Mesenchymal stem cell (in vitro differentiated cells and primary cell): ENCODE measurements at regions not wholly inside any gene's neighbourhood (a gene's known extent, or its start where the extent isn't known, plus 50 kb on each side); places are given as distances from the start of the nearest gene placed in this dataset.
A peak's percentile ranks its signal among the peaks of the same experiment; 100 is the strongest.

Experiments
- DNase-seq: peaks from one replicate; pipeline ENCODE4 v3.0.0-alpha.2; 2013
- H2AFZ ChIP-seq: one replicate; pipeline ENCODE4 v1.6.1; 2013; ENCODE audit warnings: low read depth, mild to moderate bottlenecking, control low read depth, inconsistent platforms, low read length, moderate library complexity
- H2AK5ac ChIP-seq: 2 replicates; pipeline ENCODE4 v1.6.1; 2013; ENCODE audit warnings: low read length, moderate library complexity, mild to moderate bottlenecking, inconsistent platforms; ENCODE audit not compliant: severe bottlenecking
- H2BK120ac ChIP-seq: one replicate; pipeline ENCODE4 v1.6.1; 2013; ENCODE audit warnings: low read depth, mild to moderate bottlenecking, inconsistent platforms, low read length, moderate library complexity
- H2BK12ac ChIP-seq, 2 experiments: one replicate each; pipeline ENCODE4 v1.6.1; 2013; ENCODE audit warnings: inconsistent platforms in 2 of 2, low read length in 2 of 2, mild to moderate bottlenecking in 2 of 2, moderate library complexity in 2 of 2, control low read depth in 1 of 2
- H2BK15ac ChIP-seq: one replicate; pipeline ENCODE4 v1.6.1; 2013; ENCODE audit warnings: mild to moderate bottlenecking, low read depth, inconsistent platforms; ENCODE audit not compliant: poor library complexity, severe bottlenecking
- H2BK5ac ChIP-seq: 2 replicates; pipeline ENCODE4 v1.6.1; 2013; ENCODE audit warnings: low read depth, mild to moderate bottlenecking, low read length, control low read depth, inconsistent platforms; ENCODE audit not compliant: poor library complexity, severe bottlenecking
- H3K14ac ChIP-seq, 2 experiments: one replicate each; pipeline ENCODE4 v1.6.1; 2013; ENCODE audit warnings: inconsistent platforms in 2 of 2, low read length in 2 of 2, control low read depth in 1 of 2, mild to moderate bottlenecking in 1 of 2, moderate library complexity in 1 of 2
- H3K18ac ChIP-seq, 2 experiments: one replicate each; pipeline ENCODE4 v1.6.1; 2013; ENCODE audit warnings: inconsistent platforms in 2 of 2, low read length in 2 of 2, control low read depth in 1 of 2, low read depth in 1 of 2, mild to moderate bottlenecking in 1 of 2
- H3K23ac ChIP-seq, 2 experiments: one replicate each; pipeline ENCODE4 v1.6.1; 2013; ENCODE audit warnings: inconsistent platforms in 2 of 2, low read length in 2 of 2, mild to moderate bottlenecking in 2 of 2, moderate library complexity in 2 of 2, control low read depth in 1 of 2
- H3K27ac ChIP-seq: 2 replicates; pipeline ENCODE4 v1.5.1; 2013; ENCODE audit warnings: mild to moderate bottlenecking, moderate library complexity, low read length, control low read depth, inconsistent platforms; ENCODE audit not compliant: poor library complexity, severe bottlenecking
- H3K27me3 ChIP-seq, 2 experiments: 2 replicates each; pipeline versions ENCODE4 v1.6.1 to v1.7.0; 2013; ENCODE audit warnings: low read length in 2 of 2, mild to moderate bottlenecking in 2 of 2, moderate library complexity in 2 of 2, control low read depth in 1 of 2, inconsistent platforms in 1 of 2; ENCODE audit not compliant: control insufficient read depth in 1 of 2, insufficient read depth in 1 of 2
- H3K36me3 ChIP-seq, 2 experiments: 2 replicates each; pipeline versions ENCODE4 v1.6.1 to v1.7.0; 2013; ENCODE audit warnings: low read length in 2 of 2, control low read depth in 1 of 2, inconsistent platforms in 1 of 2, low read depth in 1 of 2, mild to moderate bottlenecking in 1 of 2; ENCODE audit not compliant: insufficient read depth in 2 of 2, control insufficient read depth in 1 of 2
- H3K4ac ChIP-seq, 2 experiments: one replicate each; pipeline ENCODE4 v1.6.1; 2013; ENCODE audit warnings: inconsistent platforms in 2 of 2, low read length in 2 of 2, mild to moderate bottlenecking in 2 of 2, moderate library complexity in 2 of 2, control low read depth in 1 of 2, low read depth in 1 of 2
- H3K4me1 ChIP-seq: 2 replicates; pipeline ENCODE4 v1.6.1; 2013; ENCODE audit warnings: low read depth, low read length, control low read depth; ENCODE audit not compliant: control insufficient read depth, insufficient read depth
- H3K4me2 ChIP-seq: 2 replicates; pipeline ENCODE4 v1.6.1; 2013; ENCODE audit warnings: low read length, mild to moderate bottlenecking, inconsistent platforms; ENCODE audit not compliant: poor library complexity, severe bottlenecking
- H3K4me3 ChIP-seq, 2 experiments: 2 replicates each; pipeline versions ENCODE4 v1.5.1 to v1.7.0; 2013; ENCODE audit warnings: low read length in 2 of 2, mild to moderate bottlenecking in 2 of 2, control low read depth in 1 of 2, low read depth in 1 of 2; ENCODE audit not compliant: insufficient read depth in 1 of 2
- H3K79me1 ChIP-seq: replicated peaks from 2 replicates; pipeline ENCODE4 v1.6.1; 2013; ENCODE audit warnings: mild to moderate bottlenecking, control low read depth, low read length, inconsistent platforms; ENCODE audit not compliant: poor library complexity, severe bottlenecking
- H3K9ac ChIP-seq: 2 replicates; pipeline ENCODE4 v1.7.0; 2013; ENCODE audit warnings: mild to moderate bottlenecking, low read length, moderate library complexity
- H3K9me3 ChIP-seq: 2 replicates; pipeline ENCODE4 v1.7.0; 2013; ENCODE audit warnings: mild to moderate bottlenecking, low read length; ENCODE audit not compliant: control insufficient read depth
- H4K8ac ChIP-seq: one replicate; pipeline ENCODE4 v1.6.1; 2013; ENCODE audit warnings: inconsistent platforms, mild to moderate bottlenecking, low read length, moderate library complexity
- H4K91ac ChIP-seq: one replicate; pipeline ENCODE4 v1.6.1; 2013; ENCODE audit warnings: mild to moderate bottlenecking, low read length, inconsistent platforms
- WGBS: methylation state at CpG from one replicate; pipeline ENCODE4 v1.1.7; 2013; ENCODE audit warnings: mixed read lengths; 5-methylcytosine and 5-hydroxymethylcytosine counted together

DNA sequence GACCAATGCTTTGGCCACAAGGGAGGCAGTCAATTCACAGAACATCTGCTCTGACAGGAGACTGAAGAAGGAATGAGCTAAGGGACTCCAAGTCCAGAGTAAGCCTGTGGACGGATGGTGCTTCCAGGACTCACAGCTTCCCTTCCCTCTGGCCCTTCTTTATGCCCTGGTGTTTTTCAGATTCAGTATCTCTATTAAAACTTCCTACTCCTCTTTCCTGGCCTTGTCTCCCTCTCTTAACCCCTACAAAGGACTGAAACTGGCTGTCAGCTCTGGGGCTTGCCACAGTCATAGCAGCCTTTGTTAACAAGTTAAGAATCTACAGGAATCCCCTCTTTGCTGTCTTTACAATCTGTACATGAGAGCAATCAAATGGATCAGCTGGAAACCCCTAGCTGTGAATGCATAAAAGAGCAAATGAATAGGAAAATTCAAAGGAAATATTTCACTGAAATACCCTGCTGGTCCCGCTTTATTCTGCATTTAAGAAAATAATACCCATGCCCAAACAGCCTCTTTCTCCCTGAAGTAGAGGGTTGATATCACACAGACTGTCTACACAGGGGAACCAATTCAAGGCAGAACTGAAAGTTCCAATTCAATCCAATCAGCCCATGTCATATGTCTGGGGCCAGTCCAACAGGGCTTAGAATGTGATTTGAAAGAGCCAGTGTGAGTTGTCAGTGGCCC lies 192.3 kb downstream of the MZT1 start:
- Histone ChIP-seq H2BK5ac (no peak overlapping the region), H2AFZ (no peak overlapping the region), H3K14ac (no peak overlapping the region), H3K27ac (no peak overlapping the region), H3K9me3 (no peaks in the 10 kb centered on the region), H2BK120ac (no peak overlapping the region), H3K79me1 (no peaks in the 10 kb centered on the region), H3K36me3 (no peaks in the 10 kb centered on the region), H4K8ac (no peak overlapping the region), H2BK15ac (no peak overlapping the region), H2AK5ac (no peak overlapping the region), H3K9ac (no peak overlapping the region), H3K23ac (peak overlapping the region in 1 of 2 experiments; percentile 28), H3K18ac (no peak overlapping the region), H2BK12ac (no peak overlapping the region), H3K4me2 (no peak overlapping the region), H3K4ac (no peak overlapping the region), H4K91ac (no peak overlapping the region), H3K27me3 (no peaks in the 10 kb centered on the region), H3K4me1 (peaks cover 12% of the 10 kb centered on the region), H3K4me3 (no peak overlapping the region)
- no peak for DNase-seq
- 82% methylated on average over 2 of the region's 2 CpGs for WGBS

DNA sequence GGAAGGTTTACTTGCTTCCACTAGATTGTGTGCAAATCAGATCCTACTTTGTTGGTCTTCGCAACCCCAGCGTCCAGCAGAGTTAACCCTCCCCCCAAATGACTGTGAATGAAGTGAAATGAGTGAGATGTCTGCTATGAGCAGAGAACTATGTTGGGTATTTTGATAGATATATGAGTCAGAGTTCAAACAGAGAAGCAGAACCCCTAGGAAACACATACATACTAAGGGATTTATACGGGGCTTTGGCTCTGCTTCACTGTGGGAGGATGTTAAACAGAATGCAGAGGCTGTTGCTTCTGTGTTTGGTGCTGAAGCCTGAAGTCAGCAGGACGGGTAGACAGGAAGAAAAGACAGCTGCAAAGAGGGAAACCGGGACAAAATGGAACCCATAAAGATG lies 197.0 kb downstream of the MZT1 start:
- Histone ChIP-seq H3K14ac (no peak overlapping the region), H3K4me2 (peak overlapping the region; percentile 17), H3K9me3 (no peaks in the 10 kb centered on the region), H3K79me1 (no peaks in the 10 kb centered on the region), H2AFZ (no peak overlapping the region), H3K36me3 (no peaks in the 10 kb centered on the region), H2BK120ac (no peak overlapping the region), H3K9ac (no peak overlapping the region), H4K8ac (no peak overlapping the region), H3K27ac (peak overlapping the region; percentile 20), H3K23ac (no peak overlapping the region), H3K4me1 (peaks cover 7% of the 10 kb centered on the region), H3K27me3 (no peaks in the 10 kb centered on the region), H2BK12ac (no peak overlapping the region), H3K4me3 (no peak overlapping the region), H4K91ac (no peak overlapping the region), H2BK5ac (no peak overlapping the region), H2AK5ac (no peak overlapping the region), H3K18ac (no peak overlapping the region), H3K4ac (no peak overlapping the region), H2BK15ac (no peak overlapping the region)
- WGBS: 51% methylated on average over 3 of the region's 5 CpGs
- no peak for DNase-seq

DNA sequence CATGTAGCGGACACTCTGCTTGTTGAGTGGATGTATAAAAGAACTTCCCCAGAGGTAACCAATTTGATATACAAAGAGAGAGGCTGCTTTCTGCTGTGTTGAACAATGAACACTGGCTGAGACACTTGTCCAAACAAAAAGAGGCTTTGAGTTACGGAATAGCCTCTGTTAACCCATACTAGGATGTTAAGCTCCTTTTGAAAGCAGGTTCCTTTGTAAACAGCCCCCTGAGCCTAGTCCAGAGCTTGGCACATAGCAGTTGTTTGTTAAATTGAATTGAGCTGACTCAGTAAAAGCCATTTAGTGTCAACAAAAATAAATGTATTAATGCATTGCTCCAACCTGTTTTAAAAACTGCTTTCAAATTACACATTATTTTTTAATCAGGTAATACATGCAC lies 200.1 kb downstream of the MZT1 start:
- Histone ChIP-seq H3K9ac (no peak overlapping the region), H4K8ac (no peak overlapping the region), H3K79me1 (no peaks in the 10 kb centered on the region), H3K4me1 (peaks cover 5% of the 10 kb centered on the region), H2AK5ac (no peak overlapping the region), H2BK5ac (no peak overlapping the region), H3K27ac (no peak overlapping the region), H2BK120ac (no peak overlapping the region), H3K23ac (no peak overlapping the region), H3K14ac (no peak overlapping the region), H2BK12ac (no peak overlapping the region), H3K4ac (no peak overlapping the region), H3K4me3 (no peak overlapping the region), H3K36me3 (no peaks in the 10 kb centered on the region), H3K27me3 (no peaks in the 10 kb centered on the region), H4K91ac (no peak overlapping the region), H2AFZ (no peak overlapping the region), H3K4me2 (no peak overlapping the region), H2BK15ac (no peak overlapping the region), H3K18ac (no peak overlapping the region), H3K9me3 (no peaks in the 10 kb centered on the region)
- WGBS: 92% methylated on average over 2 of the region's 2 CpGs
- no peak for DNase-seq

DNA sequence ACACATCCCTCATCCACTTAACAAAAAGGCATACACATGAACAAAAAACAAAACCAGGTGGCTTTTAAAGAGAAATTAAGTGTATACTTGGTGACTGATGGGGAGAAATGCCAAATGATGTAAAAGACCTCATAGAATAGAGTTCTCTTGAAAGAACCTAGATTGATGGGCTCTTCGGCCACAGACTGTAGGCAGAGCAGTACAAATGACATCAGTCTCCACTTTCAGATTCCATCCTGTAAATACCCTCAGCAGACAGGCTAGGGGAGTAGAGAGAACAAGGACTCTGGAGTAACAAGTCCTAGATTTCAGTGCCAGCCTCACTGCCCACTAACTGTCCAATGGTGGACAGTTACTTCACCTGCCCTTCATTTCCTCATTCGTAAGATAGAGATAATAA lies 203.8 kb downstream of the MZT1 start:
- H2BK15ac ChIP-seq: no peak overlapping the region
- no peak overlapping the region for H2AK5ac ChIP-seq
- H2AFZ ChIP-seq: no peak overlapping the region
- no peak overlapping the region for H3K4ac ChIP-seq
- H3K27ac ChIP-seq: no peak overlapping the region
- H2BK120ac ChIP-seq: no peak overlapping the region
- H3K27me3 ChIP-seq: no peaks in the 10 kb centered on the region
- H4K91ac ChIP-seq: no peak overlapping the region
- no peaks in the 10 kb centered on the region for H3K4me1 ChIP-seq
- H3K4me3 ChIP-seq: no peak overlapping the region
- no peak overlapping the region for H4K8ac ChIP-seq
- H3K79me1 ChIP-seq: no peaks in the 10 kb centered on the region
- H2BK12ac ChIP-seq: no peak overlapping the region
- no peak overlapping the region for H3K4me2 ChIP-seq
- H3K18ac ChIP-seq: no peak overlapping the region
- no peaks in the 10 kb centered on the region for H3K9me3 ChIP-seq
- no peak overlapping the region for H2BK5ac ChIP-seq
- WGBS: 100% methylated on average over 1 of the region's 2 CpGs
- H3K14ac ChIP-seq: no peak overlapping the region
- no peak for DNase-seq
- H3K23ac ChIP-seq: no peak overlapping the region
- no peak overlapping the region for H3K9ac ChIP-seq
- H3K36me3 ChIP-seq: no peaks in the 10 kb centered on the region
